ENCODE measurements at regions not wholly inside any gene's neighbourhood (a gene's known extent, or its start where the extent isn't known, plus 50 kb on each side); places are given as distances from the start of the nearest gene placed in this dataset.

GRCh38 chr16:73287859-73288405 is 240.0 kb upstream of the ZFHX3 start:
- no peak for DNase-seq

GRCh38 chr16:73286346-73287267 is 238.7 kb upstream of the ZFHX3 start:
- no peak for DNase-seq

- DNase-seq = no peak
Measured at GRCh38 chr16:73285436-73286201, 237.7 kb upstream of the ZFHX3 start.

- DNase-seq = no peak
Measured at GRCh38 chr16:73280388-73280787, 232.5 kb upstream of the ZFHX3 start.

GRCh38 chr16:73279451-73279850 is 231.5 kb upstream of the ZFHX3 start:
- DNase-seq = no peak

GRCh38 chr16:73277071-73277470 is 229.1 kb upstream of the ZFHX3 start:
- no peak for DNase-seq

- no peak for DNase-seq
Measured at GRCh38 chr16:73275448-73275847, 227.5 kb upstream of the ZFHX3 start.

- DNase-seq = no peak
Measured at GRCh38 chr16:73275024-73275423, 227.1 kb upstream of the ZFHX3 start.

- no peak for DNase-seq
Measured at GRCh38 chr16:73274140-73274539, 226.2 kb upstream of the ZFHX3 start.

GRCh38 chr16:73268366-73268993 is 220.6 kb upstream of the ZFHX3 start:
- no peak for DNase-seq

- no peak for DNase-seq
Measured at GRCh38 chr16:73265935-73266334, 218.0 kb upstream of the ZFHX3 start.

- no peak for DNase-seq
Measured at GRCh38 chr16:73265124-73265837, 217.4 kb upstream of the ZFHX3 start.

GRCh38 chr16:73262931-73263330 is 215.0 kb upstream of the ZFHX3 start:
- DNase-seq = no peak

GRCh38 chr16:73255031-73255430 is 207.1 kb upstream of the ZFHX3 start:
- DNase-seq = no peak

- no peak for DNase-seq
Measured at GRCh38 chr16:73253922-73254480, 206.1 kb upstream of the ZFHX3 start.

GRCh38 chr16:73252446-73252845 is 204.5 kb upstream of the ZFHX3 start:
- no peak for DNase-seq

GRCh38 chr16:73251608-73252007 is 203.7 kb upstream of the ZFHX3 start:
- DNase-seq = no peak

- DNase-seq = no peak
Measured at GRCh38 chr16:73248316-73248715, 200.4 kb upstream of the ZFHX3 start.

GRCh38 chr16:73240920-73241319 is 193.0 kb upstream of the ZFHX3 start:
- DNase-seq = no peak

- no peak for DNase-seq
Measured at GRCh38 chr16:73237601-73238000, 189.7 kb upstream of the ZFHX3 start.

GRCh38 chr16:73234496-73234895 is 186.6 kb upstream of the ZFHX3 start:
- no peak for DNase-seq

GRCh38 chr16:73233846-73234424 is 186.0 kb upstream of the ZFHX3 start:
- no peak for DNase-seq

Data from activated CD4-positive, alpha-beta T cell treated with anti-CD3 and anti-CD28 coated beads for 48 hours (primary cell).